WTC11 (cell line): ENCODE measurements at regions not wholly inside any gene's neighbourhood (a gene's known extent, or its start where the extent isn't known, plus 50 kb on each side); places are given as distances from the start of the nearest gene placed in this dataset.

ENCODE experiments used
- CBFB ChIP-seq: sonication (generic); formaldehyde crosslinking; IDR thresholded peaks from 2 replicates; pipeline ENCODE4 v1.8.1; 2022; ENCODE audit warnings: mild to moderate bottlenecking, low read depth, missing genetic modification reagents
- CREM ChIP-seq: sonication (generic); formaldehyde crosslinking; IDR thresholded peaks from 2 replicates; pipeline ENCODE4 v1.8.1; 2022; ENCODE audit warnings: mild to moderate bottlenecking, missing genetic modification reagents, moderate library complexity
- ELF4 ChIP-seq: sonication (generic); formaldehyde crosslinking; IDR thresholded peaks from 2 replicates; pipeline ENCODE4 v1.8.1; 2022; ENCODE audit warnings: low read depth, mild to moderate bottlenecking, moderate library complexity, missing genetic modification reagents
- PREB ChIP-seq: sonication (generic); formaldehyde crosslinking; IDR thresholded peaks from 2 replicates; pipeline ENCODE4 v1.8.1; 2022; ENCODE audit warnings: mild to moderate bottlenecking, missing genetic modification reagents, moderate library complexity, borderline replicate concordance
- ZNF138 ChIP-seq: sonication (generic); formaldehyde crosslinking; conservative IDR thresholded peaks from 2 replicates; pipeline ENCODE4 v1.8.1; 2022; ENCODE audit warnings: mild to moderate bottlenecking, moderate library complexity, missing genetic modification reagents
- ZNF232 ChIP-seq: sonication (generic); formaldehyde crosslinking; IDR thresholded peaks from 2 replicates; pipeline ENCODE4 v1.8.0; 2022; ENCODE audit warnings: mild to moderate bottlenecking, missing genetic modification reagents
- TF ChIP-seq, protein P1 (sequence below): fragments of 200-600 bp; IDR thresholded peaks from 2 replicates; pipeline ENCODE4 v1.8.0; 2022; ENCODE audit warnings: antibody characterized with exemption

DNA sequence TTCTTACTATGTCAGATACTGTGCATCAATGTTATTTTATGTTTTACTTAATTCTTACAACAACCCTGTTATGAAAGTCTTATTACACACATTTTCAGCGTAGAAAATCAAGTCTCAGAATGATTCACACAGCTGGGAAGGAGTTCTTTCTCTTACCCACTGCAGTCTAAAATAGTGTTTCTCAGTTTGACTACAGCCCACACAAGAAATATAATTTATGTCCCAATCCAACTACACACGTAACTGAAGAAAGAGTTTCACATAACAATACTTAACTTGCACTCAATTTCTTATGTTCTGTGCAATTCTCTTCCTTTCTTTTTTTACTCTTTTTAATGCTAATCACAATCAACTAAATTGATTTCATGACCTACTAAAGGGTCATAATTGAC is 252.8 kb upstream of the ADGRL2 start:
- no peak for TF ChIP-seq CREM
- TF ChIP-seq, protein P1, sequence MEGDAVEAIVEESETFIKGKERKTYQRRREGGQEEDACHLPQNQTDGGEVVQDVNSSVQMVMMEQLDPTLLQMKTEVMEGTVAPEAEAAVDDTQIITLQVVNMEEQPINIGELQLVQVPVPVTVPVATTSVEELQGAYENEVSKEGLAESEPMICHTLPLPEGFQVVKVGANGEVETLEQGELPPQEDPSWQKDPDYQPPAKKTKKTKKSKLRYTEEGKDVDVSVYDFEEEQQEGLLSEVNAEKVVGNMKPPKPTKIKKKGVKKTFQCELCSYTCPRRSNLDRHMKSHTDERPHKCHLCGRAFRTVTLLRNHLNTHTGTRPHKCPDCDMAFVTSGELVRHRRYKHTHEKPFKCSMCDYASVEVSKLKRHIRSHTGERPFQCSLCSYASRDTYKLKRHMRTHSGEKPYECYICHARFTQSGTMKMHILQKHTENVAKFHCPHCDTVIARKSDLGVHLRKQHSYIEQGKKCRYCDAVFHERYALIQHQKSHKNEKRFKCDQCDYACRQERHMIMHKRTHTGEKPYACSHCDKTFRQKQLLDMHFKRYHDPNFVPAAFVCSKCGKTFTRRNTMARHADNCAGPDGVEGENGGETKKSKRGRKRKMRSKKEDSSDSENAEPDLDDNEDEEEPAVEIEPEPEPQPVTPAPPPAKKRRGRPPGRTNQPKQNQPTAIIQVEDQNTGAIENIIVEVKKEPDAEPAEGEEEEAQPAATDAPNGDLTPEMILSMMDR = no peak
- TF ChIP-seq PREB (CRISPR knock-in tag) = no peak
- no peak for TF ChIP-seq ZNF232
- no peak for TF ChIP-seq ZNF138 (CRISPR knock-in tag)
- no peak for TF ChIP-seq CBFB
- no peak for TF ChIP-seq ELF4 (CRISPR knock-in tag)
